ENCODE measurements at regions not wholly inside any gene's neighbourhood (a gene's known extent, or its start where the extent isn't known, plus 50 kb on each side); places are given as distances from the start of the nearest gene placed in this dataset.

- TF ChIP-seq EZH2phosphoT487 (IDR thresholded peaks at IDR 0.05; ENCODE audit: insufficient read depth, low read depth) (no peak), EZH2 (IDR thresholded peaks at IDR 0.05; ENCODE audit: insufficient read depth, poor library complexity, severe bottlenecking) (no peak)
Observed at GRCh38 chr2:81942136-81942680, 1637.7 kb upstream of the LRRTM1 start.

Measured in GM23248 (cell line).